Epidermal melanocyte (primary cell): ENCODE measurements at regions not wholly inside any gene's neighbourhood (a gene's known extent, or its start where the extent isn't known, plus 50 kb on each side); places are given as distances from the start of the nearest gene placed in this dataset.

Experiments used
- DNase-seq: peaks from one replicate; pipeline ENCODE4 v3.0.0; 2011; ENCODE audit warnings: low spot score; ENCODE audit not compliant: insufficient read length

- DNase-seq = no peak
Observed at GRCh38 chr5:61596265-61596664, 264.2 kb downstream of the ZSWIM6 start.

GRCh38 chr5:61597684-61598083, 265.6 kb downstream of the ZSWIM6 start:
- DNase-seq = no peak

GRCh38 chr5:61598126-61598525, 266.1 kb downstream of the ZSWIM6 start:
- no peak for DNase-seq

GRCh38 chr5:61599370-61600122, 267.5 kb downstream of the ZSWIM6 start:
- DNase-seq = no peak

DNA sequence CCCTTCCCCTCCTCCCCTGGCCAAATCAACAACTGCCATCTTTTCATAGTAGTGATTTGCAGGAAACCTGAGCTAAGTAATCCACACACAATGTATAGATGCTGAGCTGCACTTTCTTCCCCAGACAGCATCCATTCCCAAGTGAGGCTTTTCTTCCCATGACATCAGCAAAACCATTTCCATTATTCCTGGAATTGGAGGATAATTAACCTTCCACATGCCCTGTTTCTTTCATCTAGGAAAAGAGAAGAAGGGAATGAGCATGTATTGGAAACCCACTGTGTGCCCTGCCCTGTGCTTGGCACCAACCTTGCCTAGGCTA, 268.0 kb downstream of the ZSWIM6 start:
- no peak for DNase-seq

- DNase-seq = no peak
Observed at GRCh38 chr5:61600945-61601511, 269.0 kb downstream of the ZSWIM6 start.

GRCh38 chr5:61603211-61603908, 271.3 kb downstream of the ZSWIM6 start:
- DNase-seq = peak; percentile 32

DNA sequence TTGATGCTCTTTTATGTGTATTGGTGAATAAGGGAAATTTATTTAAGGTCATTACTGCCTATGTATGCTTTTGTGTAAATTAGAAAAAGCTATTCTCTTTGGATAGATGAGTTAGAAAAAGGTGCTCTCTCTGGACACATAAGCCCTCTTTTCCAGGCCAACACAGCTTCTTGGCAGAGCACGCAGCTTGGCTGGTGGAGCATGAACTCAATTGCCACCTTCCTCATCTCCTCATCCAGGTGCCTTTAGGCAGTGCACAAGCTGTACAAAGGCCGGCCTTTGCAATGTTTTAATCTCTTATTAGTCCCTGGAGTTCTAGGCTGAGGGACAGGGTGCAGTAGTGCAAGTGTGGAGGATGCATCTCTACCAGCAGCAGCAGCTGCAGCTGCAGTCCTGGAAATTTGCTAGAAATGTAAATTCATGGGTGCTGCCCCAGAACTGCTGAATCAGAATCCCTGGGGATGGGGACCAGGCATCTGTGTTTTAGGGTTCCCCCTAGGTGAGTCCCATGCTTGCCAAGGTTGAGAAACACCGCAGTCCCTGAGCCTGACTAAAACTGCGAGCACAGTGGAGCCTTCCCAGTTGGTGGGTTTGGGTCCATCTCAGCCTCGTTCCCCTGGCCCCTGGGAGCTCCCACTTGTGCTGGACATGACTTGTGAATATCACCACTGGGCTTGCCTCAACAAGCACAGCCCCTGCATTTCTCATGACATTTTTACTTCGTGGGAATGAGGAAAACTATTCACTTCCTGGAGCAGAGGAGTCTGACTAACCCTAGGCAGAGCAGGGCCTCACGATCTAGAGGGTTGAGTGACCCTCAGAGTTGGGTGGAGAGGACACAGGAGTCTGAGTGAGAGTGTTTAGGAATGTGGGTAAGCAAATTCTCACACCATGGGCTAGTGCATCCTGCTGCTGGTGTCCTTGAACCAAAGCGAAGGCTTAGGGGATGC, 272.3 kb downstream of the ZSWIM6 start:
- DNase-seq = no peak

- no peak for DNase-seq
Observed at GRCh38 chr5:61609840-61610677, 278.0 kb downstream of the ZSWIM6 start.

DNA sequence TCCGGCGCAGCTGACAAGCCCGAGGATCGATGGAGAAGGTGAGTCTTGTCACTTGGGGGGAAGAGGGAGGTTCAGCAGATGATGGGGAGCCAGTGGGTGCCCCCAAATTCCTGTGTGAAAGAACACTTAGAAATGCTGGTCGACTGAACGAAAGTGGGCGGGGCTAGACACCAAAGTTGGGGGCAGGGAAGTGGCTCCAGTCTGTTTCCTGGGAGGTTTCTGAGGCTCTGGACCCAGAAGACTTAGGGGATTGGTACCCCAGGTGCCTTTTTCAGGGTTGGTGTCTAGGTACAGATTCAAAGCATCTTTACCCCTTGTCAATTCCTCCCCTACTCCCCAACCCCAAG, 278.6 kb downstream of the ZSWIM6 start:
- no peak for DNase-seq

GRCh38 chr5:61612431-61612830, 280.4 kb downstream of the ZSWIM6 start:
- no peak for DNase-seq

- no peak for DNase-seq
Observed at GRCh38 chr5:61613679-61614078, 281.6 kb downstream of the ZSWIM6 start.

DNA sequence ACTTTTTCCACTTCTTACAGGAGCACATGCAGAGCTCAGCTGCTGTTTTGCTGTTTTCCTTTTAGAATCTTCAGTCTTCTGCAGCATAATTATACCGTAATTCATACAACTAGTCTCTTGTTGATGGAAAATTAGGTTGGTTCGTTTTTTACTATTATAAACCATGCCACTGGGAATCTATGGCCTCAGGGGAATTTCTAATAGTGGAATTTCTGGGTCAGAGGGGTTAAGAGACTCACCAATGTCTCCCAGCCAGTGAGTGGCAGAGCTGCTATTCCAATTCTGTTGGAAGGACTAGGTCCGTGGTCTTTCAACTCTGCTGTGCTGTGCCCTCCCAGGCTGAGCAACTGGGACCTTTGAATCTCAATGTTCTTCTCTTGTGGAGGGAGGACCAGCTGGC, 282.5 kb downstream of the ZSWIM6 start:
- DNase-seq = no peak

DNA sequence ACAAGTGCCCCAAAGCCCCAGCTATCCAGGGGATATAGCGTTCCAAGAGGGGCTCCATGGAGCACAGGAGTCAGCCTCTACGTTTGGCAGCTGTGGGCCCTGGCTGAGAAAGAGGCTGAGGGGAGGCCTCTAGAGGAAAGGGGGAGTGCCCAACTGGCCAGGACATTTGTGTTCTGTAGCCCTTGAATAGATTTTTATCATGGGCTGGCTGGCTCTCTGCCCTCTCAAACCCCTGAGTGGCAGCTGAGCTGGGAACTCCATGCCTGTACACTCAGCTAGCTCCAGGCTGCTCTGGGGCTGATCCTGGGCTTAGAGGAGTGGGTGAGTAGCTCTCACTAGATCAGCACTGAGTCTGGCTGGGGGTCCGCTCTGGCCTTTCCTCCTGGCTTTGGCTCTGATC, 285.0 kb downstream of the ZSWIM6 start:
- no peak for DNase-seq

DNA sequence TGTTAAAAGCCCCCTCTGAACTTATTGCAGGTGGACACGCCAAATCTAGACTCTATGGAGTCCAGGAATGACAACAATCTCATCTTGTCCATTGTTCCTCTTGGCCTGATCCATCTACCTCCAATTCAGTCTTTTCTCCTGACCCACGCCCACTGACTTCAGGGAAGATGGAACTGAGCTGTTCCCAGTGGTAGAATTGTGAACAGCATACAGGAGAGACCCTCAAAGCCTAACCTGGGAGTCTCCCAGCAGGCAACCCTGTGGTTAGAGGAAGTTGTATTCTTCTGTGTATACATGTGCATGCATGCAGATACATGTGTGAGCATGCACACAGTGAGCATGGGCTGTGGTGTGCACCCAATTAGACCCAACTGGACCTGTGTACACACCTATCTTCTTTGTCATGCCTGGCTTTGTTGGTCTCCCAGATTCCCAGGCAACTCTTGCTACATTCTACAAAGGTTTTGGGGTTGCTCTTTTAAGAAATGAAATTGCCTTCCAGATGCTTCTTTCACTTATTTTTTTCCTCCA, 286.0 kb downstream of the ZSWIM6 start:
- DNase-seq = no peak

DNA sequence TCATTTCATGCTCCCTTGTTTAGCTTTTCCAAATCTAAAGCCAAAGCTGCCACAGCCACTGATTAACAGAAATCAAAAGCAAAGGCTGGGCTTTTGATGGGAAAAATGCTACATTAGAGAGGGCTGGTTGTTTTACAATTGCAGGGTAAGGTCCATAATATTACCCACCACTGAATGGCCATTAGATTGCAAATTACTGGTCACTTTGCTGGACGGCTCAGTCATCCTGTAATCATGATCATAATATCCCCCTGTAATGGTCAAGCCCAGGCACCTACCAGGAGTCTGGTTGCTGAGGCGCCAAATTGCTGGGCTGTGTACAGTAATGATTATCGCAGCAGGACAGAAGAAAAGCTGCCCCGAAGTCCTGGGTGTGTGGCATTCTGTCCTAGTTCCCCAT, 286.5 kb downstream of the ZSWIM6 start:
- DNase-seq = no peak

GRCh38 chr5:61619289-61619688, 287.2 kb downstream of the ZSWIM6 start:
- no peak for DNase-seq

- no peak for DNase-seq
Observed at GRCh38 chr5:61619777-61620518, 287.9 kb downstream of the ZSWIM6 start.

GRCh38 chr5:61620699-61621182, 288.7 kb downstream of the ZSWIM6 start:
- DNase-seq = no peak

GRCh38 chr5:61621202-61621650, 289.2 kb downstream of the ZSWIM6 start:
- no peak for DNase-seq
